MM.1S (cell line): ENCODE measurements at regions not wholly inside any gene's neighbourhood (a gene's known extent, or its start where the extent isn't known, plus 50 kb on each side); places are given as distances from the start of the nearest gene placed in this dataset.

Experiments
- CTCF ChIP-seq: fragments of 300-600 bp; sonication (generic); IDR thresholded peaks from 2 replicates; pipeline ENCODE4 v1.5.1; 2016; ENCODE audit warnings: antibody characterized with exemption, low read length, mixed read lengths
- EZH2 ChIP-seq: fragments of 300-600 bp; sonication (generic); optimal IDR thresholded peaks from 2 replicates; pipeline ENCODE3; 2017; ENCODE audit warnings: low read depth, mild to moderate bottlenecking, antibody characterized with exemption, low read length, mixed read lengths
- EZH2phosphoT487 ChIP-seq: fragments of 300-600 bp; sonication (generic); IDR thresholded peaks from 2 replicates; pipeline ENCODE4 v1.6.1; 2018; ENCODE audit warnings: antibody characterized with exemption, low read length

- TF ChIP-seq CTCF (no peak), EZH2phosphoT487 (no peak), EZH2 (no peak)
Measured at GRCh38 chr19:27652281-27652680, 1560.7 kb downstream of the UQCRFS1 start.
